Sigmoid colon (tissue), 4 donors: ENCODE measurements at regions not wholly inside any gene's neighbourhood (a gene's known extent, or its start where the extent isn't known, plus 50 kb on each side); places are given as distances from the start of the nearest gene placed in this dataset.
"Not testable (repeated sequence)": the region's sequence is repeated elsewhere in the genome, so short reads cannot be mapped to it uniquely, and the experiment has no call there.

Source experiments
- EP300 ChIP-seq, 4 donors: sonication (generic); formaldehyde crosslinking; IDR thresholded peaks; one replicate each; pipeline ENCODE4 v1.6.1; 2017; ENCODE audit warnings: antibody characterized with exemption in 4 of 4
- POLR2A ChIP-seq, 2 donors: fragments of 450-650 bp; IDR thresholded peaks; one replicate each; pipeline ENCODE4 v1.6.1; 2016; ENCODE audit warnings: antibody characterized with exemption in 2 of 2, mild to moderate bottlenecking in 2 of 2, moderate library complexity in 2 of 2
- POLR2AphosphoS5 ChIP-seq, 4 donors: sonication (generic); formaldehyde crosslinking; IDR thresholded peaks; one replicate each; pipeline ENCODE4 v1.6.1; 2017; ENCODE audit warnings: antibody characterized with exemption in 4 of 4
- TF ChIP-seq, protein P1 (sequence below), 4 experiments: fragments of 450-650 bp in 3 of 4; fragments of 200-600 bp in 1 of 4; IDR thresholded peaks; one replicate each; pipeline ENCODE4 v1.5.1; 2016 to 2019; ENCODE audit warnings: antibody characterized with exemption in 4 of 4, mild to moderate bottlenecking in 3 of 4, moderate library complexity in 2 of 4

DNA sequence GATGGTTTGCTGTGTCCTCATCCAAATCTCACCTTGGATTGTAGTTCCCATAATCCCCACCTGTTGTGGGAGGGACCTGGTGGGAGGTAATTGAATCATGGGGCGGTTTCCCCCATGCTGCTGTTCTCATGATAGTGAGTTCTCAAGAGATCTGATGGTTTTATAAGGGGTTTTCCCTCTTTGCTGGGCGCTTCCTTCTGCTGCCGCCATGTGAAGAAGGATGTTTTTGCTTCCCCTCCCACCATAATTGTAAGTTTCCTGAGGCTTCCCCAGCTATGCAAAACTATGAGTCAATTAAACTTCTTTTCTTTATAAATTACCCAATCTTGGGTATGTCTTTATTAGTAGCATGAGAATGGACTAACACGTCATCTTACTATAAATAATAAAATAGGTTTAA is 55.7 kb upstream of the OGFRL1 start:
- TF ChIP-seq POLR2A, EP300, POLR2AphosphoS5 (IDR thresholded peaks at IDR 0.05): not testable (repeated sequence)
- TF ChIP-seq, protein P1, sequence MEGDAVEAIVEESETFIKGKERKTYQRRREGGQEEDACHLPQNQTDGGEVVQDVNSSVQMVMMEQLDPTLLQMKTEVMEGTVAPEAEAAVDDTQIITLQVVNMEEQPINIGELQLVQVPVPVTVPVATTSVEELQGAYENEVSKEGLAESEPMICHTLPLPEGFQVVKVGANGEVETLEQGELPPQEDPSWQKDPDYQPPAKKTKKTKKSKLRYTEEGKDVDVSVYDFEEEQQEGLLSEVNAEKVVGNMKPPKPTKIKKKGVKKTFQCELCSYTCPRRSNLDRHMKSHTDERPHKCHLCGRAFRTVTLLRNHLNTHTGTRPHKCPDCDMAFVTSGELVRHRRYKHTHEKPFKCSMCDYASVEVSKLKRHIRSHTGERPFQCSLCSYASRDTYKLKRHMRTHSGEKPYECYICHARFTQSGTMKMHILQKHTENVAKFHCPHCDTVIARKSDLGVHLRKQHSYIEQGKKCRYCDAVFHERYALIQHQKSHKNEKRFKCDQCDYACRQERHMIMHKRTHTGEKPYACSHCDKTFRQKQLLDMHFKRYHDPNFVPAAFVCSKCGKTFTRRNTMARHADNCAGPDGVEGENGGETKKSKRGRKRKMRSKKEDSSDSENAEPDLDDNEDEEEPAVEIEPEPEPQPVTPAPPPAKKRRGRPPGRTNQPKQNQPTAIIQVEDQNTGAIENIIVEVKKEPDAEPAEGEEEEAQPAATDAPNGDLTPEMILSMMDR (IDR thresholded peaks at IDR 0.05), result not testable (repeated sequence)
